NCI-H2227 (cell line): ENCODE measurements at regions not wholly inside any gene's neighbourhood (a gene's known extent, or its start where the extent isn't known, plus 50 kb on each side); places are given as distances from the start of the nearest gene placed in this dataset.

ENCODE experiments used
- DNase-seq: peaks from one replicate; lab custom pipeline; 2025; ENCODE audit not compliant: unreplicated experiment; lab: John Stamatoyannopoulos, UW

- DNase-seq = no peak
Observed at GRCh38 chr12:126469211-126469610, 1404.0 kb downstream of the AACS start.

- no peak for DNase-seq
Observed at GRCh38 chr12:126474703-126475102, 1409.5 kb downstream of the AACS start.

GRCh38 chr12:126480451-126480850, 1415.2 kb downstream of the AACS start:
- no peak for DNase-seq

GRCh38 chr12:126481688-126482087, 1416.5 kb downstream of the AACS start:
- DNase-seq = no peak

- DNase-seq = no peak
Observed at GRCh38 chr12:126482238-126482889, 1417.1 kb downstream of the AACS start.

- DNase-seq = no peak
Observed at GRCh38 chr12:126483145-126484068, 1418.2 kb downstream of the AACS start.

GRCh38 chr12:126487431-126487980, 1422.3 kb downstream of the AACS start:
- no peak for DNase-seq

GRCh38 chr12:126488806-126489205, 1423.6 kb downstream of the AACS start:
- no peak for DNase-seq

GRCh38 chr12:126492181-126492580, 1426.9 kb downstream of the AACS start:
- no peak for DNase-seq

- no peak for DNase-seq
Observed at GRCh38 chr12:126493366-126494108, 1428.3 kb downstream of the AACS start.

GRCh38 chr12:126496201-126496600, 1431.0 kb downstream of the AACS start:
- no peak for DNase-seq

GRCh38 chr12:126506426-126507182, 1441.4 kb downstream of the AACS start:
- no peak for DNase-seq

GRCh38 chr12:126507231-126507630, 1442.0 kb downstream of the AACS start:
- DNase-seq = no peak

GRCh38 chr12:126509572-126509971, 1444.3 kb downstream of the AACS start:
- DNase-seq = no peak

- DNase-seq = no peak
Observed at GRCh38 chr12:126510630-126511029, 1445.4 kb downstream of the AACS start.

GRCh38 chr12:126512916-126513913, 1448.0 kb downstream of the AACS start:
- no peak for DNase-seq

- DNase-seq = no peak
Observed at GRCh38 chr12:126518596-126519200, 1453.5 kb downstream of the AACS start.

- DNase-seq = no peak
Observed at GRCh38 chr12:126519833-126520232, 1454.6 kb downstream of the AACS start.

- no peak for DNase-seq
Observed at GRCh38 chr12:126523891-126524290, 1458.7 kb downstream of the AACS start.
